RWPE1 (cell line): ENCODE measurements at regions not wholly inside any gene's neighbourhood (a gene's known extent, or its start where the extent isn't known, plus 50 kb on each side); places are given as distances from the start of the nearest gene placed in this dataset.

Experiments used
- CTCF ChIA-PET: fragments of 350-600 bp; sonication (Branson Sonifier 250); formaldehyde crosslinking; extraction: SDS; loops from one replicate; lab custom pipeline; 2021; lab: Yijun Ruan, JAX
- POLR2A ChIA-PET: fragments of 400-600 bp; formaldehyde crosslinking; extraction: SDS; loops from one replicate; lab custom pipeline; 2020; ENCODE audit warnings: antibody characterized with exemption; ENCODE audit not compliant: low non-redundant PET; lab: Yijun Ruan, JAX
- DNase-seq: peaks from one replicate; pipeline ENCODE4 v3.0.0; 2012; ENCODE audit warnings: low spot score
- H3K27ac ChIP-seq: fragments of 450-650 bp; 2 replicates; pipeline ENCODE4 v1.5.1; 2017
- CTCF ChIP-seq: fragments of 450-650 bp; conservative IDR thresholded peaks from 2 replicates; pipeline ENCODE4 v1.5.1; 2017; ENCODE audit warnings: low read depth, mild to moderate bottlenecking

GRCh38 chr16:65295527-65295926 lies 173.7 kb upstream of the CDH11 start:
- H3K27ac ChIP-seq = no peak overlapping the region
- POLR2A ChIA-PET = no interaction called here
- CTCF ChIA-PET = interaction anchor here (0.7 kb wide), 1 partner anchor 15 kb away, joined by 6 read pairs; no protein-coding TSS in a partner anchor
- no peak for DNase-seq
- no peak for TF ChIP-seq CTCF

GRCh38 chr16:65294708-65295107 lies 172.8 kb upstream of the CDH11 start:
- ChIA-PET CTCF (interaction anchor here (0.7 kb wide), 1 partner anchor 15 kb away, joined by 6 read pairs; no protein-coding TSS in a partner anchor), POLR2A (no interaction called here)
- no peak for TF ChIP-seq CTCF
- DNase-seq = no peak
- no peak overlapping the region for H3K27ac ChIP-seq

GRCh38 chr16:65294165-65294564 lies 172.3 kb upstream of the CDH11 start:
- POLR2A ChIA-PET = no interaction called here
- no peak overlapping the region for H3K27ac ChIP-seq
- DNase-seq = no peak
- TF ChIP-seq CTCF = no peak
- CTCF ChIA-PET = no interaction called here

GRCh38 chr16:65289022-65289421 lies 167.2 kb upstream of the CDH11 start:
- H3K27ac ChIP-seq = no peak overlapping the region
- DNase-seq = no peak
- no peak for TF ChIP-seq CTCF
- POLR2A ChIA-PET = no interaction called here
- CTCF ChIA-PET = no interaction called here

- H3K27ac ChIP-seq = no peak overlapping the region
- no peak for DNase-seq
- ChIA-PET CTCF (no interaction called here), POLR2A (no interaction called here)
- no peak for TF ChIP-seq CTCF
Observed at GRCh38 chr16:65287307-65287706, 165.4 kb upstream of the CDH11 start.

- no peak overlapping the region for H3K27ac ChIP-seq
- no peak for TF ChIP-seq CTCF
- no peak for DNase-seq
- ChIA-PET POLR2A (no interaction called here), CTCF (no interaction called here)
Observed at GRCh38 chr16:65285128-65286048, 163.5 kb upstream of the CDH11 start.
